Glutamatergic neuron (in vitro differentiated cells): ENCODE measurements at regions not wholly inside any gene's neighbourhood (a gene's known extent, or its start where the extent isn't known, plus 50 kb on each side); places are given as distances from the start of the nearest gene placed in this dataset.

Experiments
- DNase-seq: peaks from one replicate; pipeline ENCODE4 v3.0.0; 2022
- H3K27ac Mint-ChIP-seq: one replicate; pipeline ENCODE4 v1.8.0; 2020; ENCODE audit warnings: mild to moderate bottlenecking, mixed read lengths, inconsistent platforms; ENCODE audit not compliant: unreplicated experiment
- H3K27me3 Mint-ChIP-seq: one replicate; pipeline ENCODE4 v1.8.0; 2020; ENCODE audit warnings: mild to moderate bottlenecking, moderate library complexity, mixed read lengths, inconsistent platforms; ENCODE audit not compliant: unreplicated experiment
- H3K36me3 Mint-ChIP-seq: one replicate; pipeline ENCODE4 v1.8.0; 2020; ENCODE audit warnings: mild to moderate bottlenecking, mixed read lengths, inconsistent platforms; ENCODE audit not compliant: unreplicated experiment
- H3K4me1 Mint-ChIP-seq: one replicate; pipeline ENCODE4 v1.8.0; 2020; ENCODE audit warnings: mild to moderate bottlenecking, low read depth, mixed read lengths, inconsistent platforms; ENCODE audit not compliant: unreplicated experiment
- H3K4me3 Mint-ChIP-seq: one replicate; pipeline ENCODE4 v1.8.0; 2020; ENCODE audit warnings: mild to moderate bottlenecking, mixed read lengths, inconsistent platforms; ENCODE audit not compliant: unreplicated experiment
- H3K9me3 Mint-ChIP-seq: one replicate; pipeline ENCODE4 v1.8.0; 2020; ENCODE audit warnings: mild to moderate bottlenecking, moderate library complexity, mixed read lengths, inconsistent platforms; ENCODE audit not compliant: unreplicated experiment
- CTCF ChIP-seq: fragments of 200-600 bp; sonication (generic); IDR thresholded peaks from one replicate; pipeline ENCODE4 v1.5.0; 2021; ENCODE audit not compliant: partially characterized antibody, unreplicated experiment

DNA sequence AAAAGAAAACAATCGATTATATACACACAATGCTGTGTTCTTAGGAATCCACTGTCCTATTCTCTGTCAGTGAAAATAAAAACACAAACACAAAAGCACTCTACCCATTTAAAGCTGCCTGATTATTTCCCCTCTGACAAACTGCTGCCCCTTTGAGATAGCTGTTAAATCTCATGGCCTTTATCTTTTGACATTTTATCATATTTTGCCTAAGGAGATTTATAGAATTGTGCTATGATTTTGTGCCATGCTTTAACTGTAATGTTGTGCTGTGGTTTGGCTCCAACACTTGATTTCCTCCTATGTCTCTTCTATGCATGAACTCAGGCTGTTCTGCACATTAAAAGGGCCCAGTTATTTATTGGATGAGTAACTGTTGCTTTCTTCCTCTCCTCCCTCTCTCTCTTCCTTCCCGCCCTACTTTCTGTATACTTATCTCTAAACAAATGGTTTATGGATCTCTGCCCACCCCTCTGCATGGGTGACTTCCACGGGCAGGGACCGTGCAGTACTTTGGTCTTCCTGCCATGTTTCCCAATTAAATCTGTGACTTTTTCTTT, 1096.6 kb downstream of the TSN start:
- H3K36me3 Mint-ChIP-seq, result no peaks in the 10 kb centered on the region
- DNase-seq, result no peak
- H3K4me3 Mint-ChIP-seq, result no peak overlapping the region
- no peak overlapping the region for H3K27ac Mint-ChIP-seq
- peaks cover 3% of the 10 kb centered on the region for H3K27me3 Mint-ChIP-seq
- H3K9me3 Mint-ChIP-seq, result no peaks in the 10 kb centered on the region
- no peak for TF ChIP-seq CTCF
- H3K4me1 Mint-ChIP-seq, result no peaks in the 10 kb centered on the region

GRCh38 chr2:122856696-122857095, 1101.2 kb downstream of the TSN start:
- Mint-ChIP-seq H3K27me3 (peaks cover 6% of the 10 kb centered on the region), H3K27ac (no peak overlapping the region), H3K4me3 (no peak overlapping the region), H3K4me1 (no peaks in the 10 kb centered on the region), H3K36me3 (no peaks in the 10 kb centered on the region), H3K9me3 (no peaks in the 10 kb centered on the region)
- no peak for DNase-seq
- no peak for TF ChIP-seq CTCF

- no peak overlapping the region for H3K4me3 Mint-ChIP-seq
- no peaks in the 10 kb centered on the region for H3K36me3 Mint-ChIP-seq
- no peak overlapping the region for H3K27ac Mint-ChIP-seq
- no peak for TF ChIP-seq CTCF
- peaks cover 3% of the 10 kb centered on the region for H3K27me3 Mint-ChIP-seq
- H3K4me1 Mint-ChIP-seq, result no peaks in the 10 kb centered on the region
- DNase-seq, result no peak
- no peaks in the 10 kb centered on the region for H3K9me3 Mint-ChIP-seq
Measured at GRCh38 chr2:122858075-122858702, 1102.7 kb downstream of the TSN start.

- H3K36me3 Mint-ChIP-seq, result no peaks in the 10 kb centered on the region
- no peak for TF ChIP-seq CTCF
Measured at GRCh38 chr2:122858813-122859212, 1103.4 kb downstream of the TSN start.

GRCh38 chr2:122859260-122859659, 1103.8 kb downstream of the TSN start:
- no peak for DNase-seq
- Mint-ChIP-seq H3K27me3 (peaks cover 3% of the 10 kb centered on the region), H3K9me3 (no peaks in the 10 kb centered on the region), H3K4me3 (no peak overlapping the region), H3K36me3 (no peaks in the 10 kb centered on the region), H3K4me1 (peaks cover 2% of the 10 kb centered on the region), H3K27ac (no peak overlapping the region)
- TF ChIP-seq CTCF, result no peak

More at GRCh38 chr2:122858813-122859212, 1103.4 kb downstream of the TSN start:
- H3K4me1 Mint-ChIP-seq, result peaks cover 2% of the 10 kb centered on the region
- peaks cover 3% of the 10 kb centered on the region for H3K27me3 Mint-ChIP-seq
- H3K9me3 Mint-ChIP-seq, result no peaks in the 10 kb centered on the region
- DNase-seq, result no peak
- H3K4me3 Mint-ChIP-seq, result no peak overlapping the region
- no peak overlapping the region for H3K27ac Mint-ChIP-seq
